ENCODE measurements at regions not wholly inside any gene's neighbourhood (a gene's known extent, or its start where the extent isn't known, plus 50 kb on each side); places are given as distances from the start of the nearest gene placed in this dataset.

GRCh38 chr1:36576551-36577110 is 93.9 kb upstream of the CSF3R start:
- no peak for DNase-seq (ENCODE audit: low read depth)

DNA sequence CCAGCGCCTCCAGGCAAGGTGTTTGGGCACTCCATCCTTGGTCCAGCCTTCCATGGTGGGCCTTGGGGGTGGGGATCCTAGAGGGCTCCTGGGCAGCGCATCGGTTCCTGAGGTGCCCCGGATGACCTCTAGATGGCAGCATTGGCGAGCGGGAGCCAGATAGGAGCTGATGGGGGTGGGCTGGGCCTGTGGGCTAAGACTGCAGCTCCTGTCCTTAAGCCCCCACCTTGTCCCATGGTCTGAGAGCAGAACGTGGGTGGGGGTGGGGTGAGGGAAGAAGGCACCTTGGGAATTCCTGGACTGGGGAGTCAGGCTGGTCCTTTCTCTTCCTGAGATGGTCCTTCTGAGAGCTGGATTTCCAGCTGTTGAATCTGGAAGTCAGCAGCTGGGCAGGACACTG is 93.4 kb upstream of the CSF3R start:
- peak; percentile 10 for DNase-seq (ENCODE audit: low read depth)

- DNase-seq (ENCODE audit: low read depth): no peak
Measured at GRCh38 chr1:36573445-36573844, 90.7 kb upstream of the CSF3R start.

DNA sequence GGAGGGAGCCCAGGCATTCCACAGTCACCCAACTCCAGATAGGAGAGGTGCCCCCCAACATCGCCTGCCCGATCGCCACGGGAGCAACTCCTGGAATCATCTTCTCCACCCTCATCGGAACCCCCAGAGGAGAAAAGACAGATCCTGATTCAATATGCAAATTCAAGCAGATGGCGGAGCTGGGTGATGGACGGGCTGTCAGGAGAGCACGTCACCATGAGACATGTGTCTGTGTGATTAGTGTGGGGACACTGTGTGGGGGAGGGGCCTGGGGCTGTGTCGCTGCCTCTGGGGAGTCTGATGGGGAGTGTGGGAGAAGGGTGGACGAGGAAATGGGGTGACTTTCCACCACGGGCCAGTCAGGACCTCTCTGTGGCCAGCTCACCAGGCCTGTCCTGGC is 90.2 kb upstream of the CSF3R start:
- no peak for DNase-seq (ENCODE audit: low read depth)

GRCh38 chr1:36572142-36572715 is 89.5 kb upstream of the CSF3R start:
- no peak for DNase-seq (ENCODE audit: low read depth)

- no peak for DNase-seq (ENCODE audit: low read depth)
Measured at GRCh38 chr1:36571106-36571505, 88.4 kb upstream of the CSF3R start.

DNA sequence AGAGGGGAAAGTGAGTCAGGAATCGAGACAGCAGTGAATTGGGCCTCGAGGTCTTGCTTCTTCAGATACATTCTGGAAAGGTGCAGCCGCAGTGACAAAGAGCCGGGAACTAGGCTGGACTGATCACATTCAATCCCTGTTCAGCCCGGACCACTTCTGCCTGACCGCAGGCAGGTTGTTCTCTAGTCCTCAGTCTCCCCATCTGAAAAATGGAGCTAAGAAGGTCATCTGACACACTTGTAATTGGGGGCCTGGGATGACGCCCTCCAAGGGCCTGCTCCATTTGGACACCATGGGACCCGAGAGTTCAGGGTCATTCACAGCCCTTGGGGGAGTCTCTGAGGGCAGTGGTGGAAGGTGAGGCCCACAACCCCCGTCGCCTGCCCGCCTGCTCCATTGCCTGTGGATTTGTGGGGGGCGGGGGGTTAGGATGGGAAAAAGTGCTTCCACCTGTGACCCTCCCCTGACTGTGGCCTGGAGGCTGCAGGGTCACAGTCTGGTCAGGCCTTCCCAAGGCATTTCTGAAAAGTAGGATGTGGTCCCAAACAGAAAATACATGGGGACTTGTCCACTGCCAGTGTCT is 87.9 kb upstream of the CSF3R start:
- DNase-seq (ENCODE audit: low read depth): no peak

GRCh38 chr1:36570006-36570405 is 87.3 kb upstream of the CSF3R start:
- no peak for DNase-seq (ENCODE audit: low read depth)

GRCh38 chr1:36567601-36568341 is 85.1 kb upstream of the CSF3R start:
- no peak for DNase-seq (ENCODE audit: low read depth)

- no peak for DNase-seq (ENCODE audit: low read depth)
Measured at GRCh38 chr1:36565576-36566501, 83.1 kb upstream of the CSF3R start.

- DNase-seq (ENCODE audit: low read depth): no peak
Measured at GRCh38 chr1:36562181-36562685, 79.5 kb upstream of the CSF3R start.

DNA sequence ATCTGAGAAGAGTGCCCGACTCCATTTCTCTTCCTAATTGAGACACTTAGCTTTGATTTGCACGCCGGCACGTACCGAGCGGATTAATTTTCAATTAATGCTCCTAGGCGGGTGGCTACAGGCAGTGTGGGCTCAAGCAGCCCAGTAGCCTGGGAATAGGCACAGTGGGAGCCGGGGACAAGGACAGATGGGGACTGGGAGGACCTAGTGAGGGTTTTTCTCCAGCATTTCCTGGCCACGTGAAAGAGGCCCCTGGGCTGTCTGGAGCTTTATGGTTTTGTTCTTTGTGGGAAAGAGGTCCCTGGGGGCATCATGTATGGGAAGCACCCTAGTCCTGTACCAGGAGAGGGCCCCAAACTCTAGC is 78.6 kb upstream of the CSF3R start:
- DNase-seq (ENCODE audit: low read depth): no peak

DNA sequence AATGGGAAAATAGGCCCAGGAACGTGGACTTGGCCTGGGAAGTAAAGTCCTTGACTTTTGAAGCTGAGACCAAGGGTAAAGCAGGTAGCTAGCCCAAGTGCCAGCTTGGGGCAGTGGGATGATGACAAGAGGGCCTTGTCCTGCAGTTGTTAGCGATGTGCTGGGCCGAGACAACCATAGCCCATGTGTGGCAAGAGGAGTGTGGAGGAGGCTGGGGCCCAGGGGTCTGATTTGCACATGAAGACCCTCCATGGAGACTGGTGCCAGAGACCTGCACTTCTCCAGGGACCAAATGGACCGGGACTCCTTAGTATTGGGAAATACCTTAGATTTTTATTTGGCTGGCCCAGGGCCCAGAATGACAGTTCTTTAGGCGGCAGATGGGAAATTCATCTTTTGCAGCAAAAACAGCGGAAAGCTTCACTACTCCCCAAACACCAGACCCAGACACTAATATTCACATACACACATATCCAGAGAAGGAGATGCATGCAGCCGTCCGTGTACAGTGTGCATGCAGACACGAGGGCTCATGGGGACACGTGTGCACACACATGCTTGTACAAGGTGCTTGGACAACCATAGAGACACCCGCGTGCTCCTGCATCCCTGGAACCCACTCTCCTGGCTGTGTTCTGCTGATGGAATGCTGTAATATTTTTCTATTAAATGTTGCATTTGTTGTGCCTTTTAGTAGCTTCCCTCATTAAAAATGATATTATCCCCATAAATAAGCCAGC is 78.1 kb upstream of the CSF3R start:
- no peak for DNase-seq (ENCODE audit: low read depth)

GRCh38 chr1:36560177-36560576 is 77.5 kb upstream of the CSF3R start:
- DNase-seq (ENCODE audit: low read depth): no peak

GRCh38 chr1:36559061-36559460 is 76.3 kb upstream of the CSF3R start:
- no peak for DNase-seq (ENCODE audit: low read depth)

DNA sequence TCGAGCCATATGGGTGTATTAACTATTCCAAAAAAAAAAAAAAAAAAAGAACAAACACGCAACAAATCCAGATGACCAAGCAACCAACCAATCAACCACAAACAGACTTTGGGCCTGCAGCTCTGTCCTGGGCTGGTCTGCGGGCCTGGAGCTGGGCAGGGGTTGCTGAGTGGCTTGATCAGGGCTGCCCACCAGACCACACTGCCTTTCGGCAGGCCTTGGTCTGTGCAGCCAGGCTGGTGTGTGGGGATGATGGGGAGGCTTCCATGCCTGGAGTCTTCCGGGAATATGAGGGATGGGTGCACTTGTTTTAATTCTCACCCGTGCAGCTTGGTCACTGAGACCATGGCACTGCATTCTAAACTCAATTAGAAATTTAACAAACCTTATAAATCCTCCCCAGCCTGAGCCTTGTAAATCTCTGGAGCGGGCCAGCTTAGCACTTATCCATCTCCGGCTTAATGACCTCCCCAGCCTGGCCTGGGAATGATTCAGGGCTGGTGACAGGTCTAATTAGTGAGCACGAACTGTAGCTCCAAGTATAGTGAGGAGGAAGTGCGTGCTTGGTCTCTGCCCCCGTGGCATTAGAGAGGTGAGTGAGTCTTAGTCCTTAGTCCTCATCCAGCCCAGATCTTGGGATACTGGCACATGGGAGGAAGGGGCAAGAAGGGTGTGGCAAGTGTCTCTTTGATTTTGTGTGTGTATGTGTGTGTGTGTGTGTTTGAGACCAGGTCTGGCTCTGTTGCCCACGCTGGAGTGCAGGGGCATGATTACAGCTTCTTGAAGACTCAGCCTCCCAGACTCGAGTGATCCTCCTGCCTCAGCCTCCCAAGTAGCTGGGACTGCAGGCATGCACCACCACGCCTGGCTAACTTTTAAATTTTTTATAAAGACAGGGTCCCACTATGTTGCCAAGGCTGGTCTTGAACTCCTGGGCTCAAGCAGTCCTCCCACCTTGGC is 74.6 kb upstream of the CSF3R start:
- no peak for DNase-seq (ENCODE audit: low read depth)

GRCh38 chr1:36555041-36555440 is 72.3 kb upstream of the CSF3R start:
- no peak for DNase-seq (ENCODE audit: low read depth)

DNA sequence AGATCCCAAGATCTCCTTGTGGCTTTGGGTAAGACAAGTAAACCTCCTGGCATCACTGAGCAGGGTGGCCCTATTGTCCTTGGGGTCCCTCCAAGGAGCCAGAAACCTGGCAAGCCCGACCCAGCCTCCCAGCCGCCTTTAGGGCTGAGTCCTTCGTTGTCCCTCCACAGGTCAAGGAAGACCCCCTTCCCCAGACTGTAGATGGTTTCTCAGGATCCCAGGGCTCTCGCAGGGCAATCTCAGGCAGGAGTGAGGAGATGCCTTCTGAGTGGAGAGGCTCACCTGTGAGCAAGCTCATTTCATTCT is 71.6 kb upstream of the CSF3R start:
- no peak for DNase-seq (ENCODE audit: low read depth)

DNA sequence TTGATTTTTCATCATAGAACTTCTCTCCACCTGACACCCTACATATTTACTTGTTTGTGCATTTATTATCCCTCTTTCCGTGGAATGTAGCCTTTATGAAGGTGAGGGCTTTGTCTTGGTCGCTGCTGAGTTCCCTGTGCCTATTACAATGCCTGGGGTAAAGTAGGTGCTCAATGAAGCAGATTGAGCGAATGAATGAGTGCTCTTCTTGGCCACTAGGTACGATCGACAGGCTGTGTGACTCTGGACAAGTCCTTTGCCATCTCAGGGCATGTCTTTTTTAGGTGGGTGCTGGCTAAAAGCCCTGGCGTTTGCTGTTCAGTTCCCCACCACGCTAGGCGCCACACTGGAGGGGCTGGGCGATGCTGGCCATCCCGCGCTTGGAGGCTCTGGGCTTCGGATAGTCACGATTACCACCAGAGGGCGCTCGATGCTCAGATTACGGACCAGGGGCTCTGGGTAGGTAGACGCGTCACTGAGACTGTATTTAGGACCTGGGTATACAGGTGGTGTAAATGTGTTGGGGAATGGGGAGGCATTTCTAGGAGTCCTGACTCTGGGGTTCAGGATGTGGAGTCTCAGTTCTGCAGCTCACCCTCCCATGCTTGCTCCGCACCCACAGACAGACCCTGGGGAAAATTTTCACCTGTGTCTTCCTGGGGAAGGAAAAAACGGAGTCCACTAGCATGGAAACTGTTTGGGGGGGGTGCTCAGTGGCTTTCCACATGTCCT is 71.0 kb upstream of the CSF3R start:
- peak; percentile 29 for DNase-seq (ENCODE audit: low read depth)
